MCF 10A (cell line): ENCODE measurements at regions not wholly inside any gene's neighbourhood (a gene's known extent, or its start where the extent isn't known, plus 50 kb on each side); places are given as distances from the start of the nearest gene placed in this dataset.

Experiments used
- BruUV-seq: library from RNA; stranded (reverse); fragments of 400-500 nt; replicated peaks from 2 replicates; lab custom pipeline; 2021; lab: Mats Ljungman, UMichigan
- CTCF ChIA-PET: fragments of 300-600 bp; sonication (Branson Sonifier 250); formaldehyde crosslinking; extraction: SDS; loops from one replicate; lab custom pipeline; 2021; ENCODE audit warnings: antibody characterized with exemption, inconsistent platforms; lab: Yijun Ruan, JAX
- POLR2A ChIA-PET: fragments of 300-600, 350-650 bp; sonication (Branson Sonifier 250); formaldehyde crosslinking; extraction: SDS; loops from one replicate; lab custom pipeline; 2020; ENCODE audit warnings: antibody characterized with exemption, inconsistent platforms; lab: Yijun Ruan, JAX
- DNase-seq: peaks from one replicate; pipeline ENCODE4 v3.0.0-alpha.2; 2018; ENCODE audit not compliant: unreplicated experiment
- H3K27ac Mint-ChIP-seq: one replicate; pipeline ENCODE4 v1.8.0; 2022; ENCODE audit warnings: mild to moderate bottlenecking, low read depth, mixed read lengths; ENCODE audit not compliant: unreplicated experiment
- H3K27me3 Mint-ChIP-seq: one replicate; pipeline ENCODE4 v1.8.0; 2022; ENCODE audit warnings: mixed read lengths; ENCODE audit not compliant: insufficient read depth, unreplicated experiment
- H3K36me3 Mint-ChIP-seq: one replicate; pipeline ENCODE4 v1.8.0; 2022; ENCODE audit warnings: mild to moderate bottlenecking, moderate library complexity, mixed read lengths; ENCODE audit not compliant: insufficient read depth, unreplicated experiment
- H3K4me1 Mint-ChIP-seq: one replicate; pipeline ENCODE4 v1.8.0; 2022; ENCODE audit warnings: mixed read lengths; ENCODE audit not compliant: insufficient read depth, unreplicated experiment
- H3K4me3 Mint-ChIP-seq: one replicate; pipeline ENCODE4 v1.8.0; 2022; ENCODE audit warnings: mild to moderate bottlenecking, moderate library complexity, mixed read lengths; ENCODE audit not compliant: unreplicated experiment
- H3K9me3 Mint-ChIP-seq: one replicate; pipeline ENCODE4 v1.8.0; 2022; ENCODE audit warnings: mixed read lengths; ENCODE audit not compliant: unreplicated experiment
- intact Hi-C: fragments of 100-400 bp; cut with micrococcal nuclease; formaldehyde crosslinking; loops from 2 replicates; pipeline ENCODE4 v1.14.1; 2022
- TF ChIP-seq, protein P1 (sequence below): fragments of 200-600 bp; IDR thresholded peaks from one replicate; pipeline ENCODE4 v1.8.0; 2022; ENCODE audit warnings: antibody characterized with exemption, mild to moderate bottlenecking; ENCODE audit not compliant: unreplicated experiment

DNA sequence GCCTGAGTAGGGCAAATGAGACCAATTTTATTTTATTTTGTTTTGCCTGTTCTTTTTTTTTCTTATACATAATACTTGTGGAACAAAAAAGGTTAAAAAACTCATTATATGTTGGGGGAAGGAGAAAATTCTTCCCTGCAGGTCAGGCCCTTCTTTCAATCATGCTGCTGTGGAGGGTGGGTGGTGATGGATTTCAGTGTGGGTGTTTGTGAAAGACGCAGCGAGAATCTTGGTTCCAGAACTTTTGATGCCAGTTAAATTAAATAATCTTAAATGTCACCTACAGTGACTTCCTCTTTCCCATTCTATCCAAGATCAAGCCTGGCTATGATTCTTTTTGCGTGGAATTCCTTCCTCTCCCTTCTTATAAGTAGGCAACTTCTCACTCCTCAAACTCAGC is 595.8 kb upstream of the EEF2KMT start:
- POLR2A ChIA-PET = no interaction called here
- TF ChIP-seq, protein P1, sequence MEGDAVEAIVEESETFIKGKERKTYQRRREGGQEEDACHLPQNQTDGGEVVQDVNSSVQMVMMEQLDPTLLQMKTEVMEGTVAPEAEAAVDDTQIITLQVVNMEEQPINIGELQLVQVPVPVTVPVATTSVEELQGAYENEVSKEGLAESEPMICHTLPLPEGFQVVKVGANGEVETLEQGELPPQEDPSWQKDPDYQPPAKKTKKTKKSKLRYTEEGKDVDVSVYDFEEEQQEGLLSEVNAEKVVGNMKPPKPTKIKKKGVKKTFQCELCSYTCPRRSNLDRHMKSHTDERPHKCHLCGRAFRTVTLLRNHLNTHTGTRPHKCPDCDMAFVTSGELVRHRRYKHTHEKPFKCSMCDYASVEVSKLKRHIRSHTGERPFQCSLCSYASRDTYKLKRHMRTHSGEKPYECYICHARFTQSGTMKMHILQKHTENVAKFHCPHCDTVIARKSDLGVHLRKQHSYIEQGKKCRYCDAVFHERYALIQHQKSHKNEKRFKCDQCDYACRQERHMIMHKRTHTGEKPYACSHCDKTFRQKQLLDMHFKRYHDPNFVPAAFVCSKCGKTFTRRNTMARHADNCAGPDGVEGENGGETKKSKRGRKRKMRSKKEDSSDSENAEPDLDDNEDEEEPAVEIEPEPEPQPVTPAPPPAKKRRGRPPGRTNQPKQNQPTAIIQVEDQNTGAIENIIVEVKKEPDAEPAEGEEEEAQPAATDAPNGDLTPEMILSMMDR = no peak
- CTCF ChIA-PET = interaction anchor here (0.6 kb wide), 1 partner anchor 999 kb away, joined by 5 read pairs; no protein-coding TSS in a partner anchor
- BruUV-seq = no TSS peak
- no peak overlapping the region for H3K4me3 Mint-ChIP-seq
- H3K27ac Mint-ChIP-seq = no peak overlapping the region
- intact Hi-C loops = no loop called here
- DNase-seq = no peak
- H3K4me1 Mint-ChIP-seq = no peaks in the 10 kb centered on the region
- H3K36me3 Mint-ChIP-seq = no peaks in the 10 kb centered on the region
- H3K9me3 Mint-ChIP-seq = peaks cover 25% of the 10 kb centered on the region
- no peaks in the 10 kb centered on the region for H3K27me3 Mint-ChIP-seq

GRCh38 chr16:5681966-5682365 is 584.4 kb upstream of the EEF2KMT start:
- H3K9me3 Mint-ChIP-seq = peaks cover 47% of the 10 kb centered on the region
- H3K4me1 Mint-ChIP-seq = no peaks in the 10 kb centered on the region
- POLR2A ChIA-PET = no interaction called here
- no peak overlapping the region for H3K4me3 Mint-ChIP-seq
- CTCF ChIA-PET = interaction anchor here (0.7 kb wide), 1 partner anchor 48 kb away, joined by 3 read pairs; no protein-coding TSS in a partner anchor
- TF ChIP-seq, protein P1 = no peak
- H3K27ac Mint-ChIP-seq = no peak overlapping the region
- DNase-seq = no peak
- no TSS peak for BruUV-seq
- intact Hi-C loops = no loop called here
- H3K36me3 Mint-ChIP-seq = no peaks in the 10 kb centered on the region
- no peaks in the 10 kb centered on the region for H3K27me3 Mint-ChIP-seq

GRCh38 chr16:5678371-5678770 is 580.8 kb upstream of the EEF2KMT start:
- ChIA-PET CTCF (no interaction called here), POLR2A (no interaction called here)
- no peak overlapping the region for H3K4me3 Mint-ChIP-seq
- no TSS peak for BruUV-seq
- H3K9me3 Mint-ChIP-seq = peaks cover 44% of the 10 kb centered on the region
- H3K4me1 Mint-ChIP-seq = no peaks in the 10 kb centered on the region
- H3K27me3 Mint-ChIP-seq = no peaks in the 10 kb centered on the region
- no peaks in the 10 kb centered on the region for H3K36me3 Mint-ChIP-seq
- no peak for DNase-seq
- H3K27ac Mint-ChIP-seq = no peak overlapping the region
- intact Hi-C loops = no loop called here
- TF ChIP-seq, protein P1 = no peak

DNA sequence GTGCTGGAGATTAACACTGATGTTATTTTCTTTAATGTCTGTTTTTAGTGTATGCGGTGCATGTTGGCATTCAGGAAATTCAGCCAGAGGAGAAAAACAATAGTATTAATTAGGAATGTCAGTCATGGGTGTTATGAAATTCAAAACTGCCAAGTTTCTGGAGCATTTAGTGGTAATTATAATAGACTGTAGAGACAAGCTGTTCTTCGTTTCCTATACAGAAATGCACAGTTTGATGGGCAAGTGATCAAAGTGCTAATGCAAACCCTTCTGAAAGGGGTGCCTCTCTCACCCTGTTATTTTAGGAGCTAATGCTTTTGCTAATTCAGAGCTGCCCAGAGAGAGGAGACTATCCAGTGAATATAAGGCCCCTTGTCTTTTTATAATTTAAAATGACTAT is 573.8 kb upstream of the EEF2KMT start:
- peaks cover 7% of the 10 kb centered on the region for H3K36me3 Mint-ChIP-seq
- intact Hi-C loops = no loop called here
- no peak overlapping the region for H3K27ac Mint-ChIP-seq
- no peaks in the 10 kb centered on the region for H3K4me1 Mint-ChIP-seq
- no peak for DNase-seq
- no TSS peak for BruUV-seq
- no peaks in the 10 kb centered on the region for H3K27me3 Mint-ChIP-seq
- peaks cover 30% of the 10 kb centered on the region for H3K9me3 Mint-ChIP-seq
- H3K4me3 Mint-ChIP-seq = no peak overlapping the region
- CTCF ChIA-PET = no interaction called here
- TF ChIP-seq, protein P1 = no peak
- POLR2A ChIA-PET = no interaction called here
